AG09309 (cell line): ENCODE measurements at regions not wholly inside any gene's neighbourhood (a gene's known extent, or its start where the extent isn't known, plus 50 kb on each side); places are given as distances from the start of the nearest gene placed in this dataset.

Experiments used
- DNase-seq: peaks from one replicate; pipeline ENCODE4 v3.0.0-alpha.2; 2010; ENCODE audit warnings: low read depth
- H3K4me3 ChIP-seq: 2 replicates; pipeline ENCODE4 v1.5.1; 2011; ENCODE audit warnings: mild to moderate bottlenecking, low read depth, low read length, moderate library complexity; ENCODE audit not compliant: control insufficient read depth
- TF ChIP-seq, protein P1 (sequence below): IDR thresholded peaks from 2 replicates; pipeline ENCODE4 v1.5.1; 2011; ENCODE audit warnings: mild to moderate bottlenecking, low read depth, low read length, inconsistent platforms; ENCODE audit not compliant: insufficient read depth, control insufficient read depth; ENCODE audit errors: missing control alignments

DNA sequence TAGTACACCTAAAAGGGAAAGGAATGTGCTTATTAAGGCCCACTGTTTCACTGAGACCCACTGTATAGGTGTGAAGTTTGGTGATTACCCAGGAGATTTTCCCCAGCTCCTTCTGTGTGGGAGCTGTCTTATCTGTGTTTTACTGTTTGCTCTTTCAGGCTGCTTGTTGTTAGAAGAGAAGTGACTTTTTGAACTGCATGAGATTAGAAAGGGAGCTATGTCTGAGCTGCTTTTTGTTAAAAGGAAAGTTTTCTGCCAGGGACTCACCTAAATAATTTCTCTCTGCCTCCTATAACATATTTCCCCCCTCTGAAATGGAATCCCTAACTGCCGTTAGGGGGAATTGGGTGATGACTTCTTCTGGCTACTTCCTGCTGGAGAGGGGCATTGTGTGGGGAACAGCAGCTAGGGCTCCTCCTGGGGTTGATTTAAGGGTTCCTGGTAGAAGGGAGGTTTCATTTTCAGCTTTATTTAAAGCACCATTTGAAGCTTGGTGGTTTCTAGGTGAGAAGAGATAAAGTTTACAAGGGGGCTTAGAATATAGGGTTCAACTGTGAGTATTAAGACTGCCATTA, 77.1 kb upstream of the ATP11B start:
- no peak for DNase-seq
- TF ChIP-seq, protein P1, sequence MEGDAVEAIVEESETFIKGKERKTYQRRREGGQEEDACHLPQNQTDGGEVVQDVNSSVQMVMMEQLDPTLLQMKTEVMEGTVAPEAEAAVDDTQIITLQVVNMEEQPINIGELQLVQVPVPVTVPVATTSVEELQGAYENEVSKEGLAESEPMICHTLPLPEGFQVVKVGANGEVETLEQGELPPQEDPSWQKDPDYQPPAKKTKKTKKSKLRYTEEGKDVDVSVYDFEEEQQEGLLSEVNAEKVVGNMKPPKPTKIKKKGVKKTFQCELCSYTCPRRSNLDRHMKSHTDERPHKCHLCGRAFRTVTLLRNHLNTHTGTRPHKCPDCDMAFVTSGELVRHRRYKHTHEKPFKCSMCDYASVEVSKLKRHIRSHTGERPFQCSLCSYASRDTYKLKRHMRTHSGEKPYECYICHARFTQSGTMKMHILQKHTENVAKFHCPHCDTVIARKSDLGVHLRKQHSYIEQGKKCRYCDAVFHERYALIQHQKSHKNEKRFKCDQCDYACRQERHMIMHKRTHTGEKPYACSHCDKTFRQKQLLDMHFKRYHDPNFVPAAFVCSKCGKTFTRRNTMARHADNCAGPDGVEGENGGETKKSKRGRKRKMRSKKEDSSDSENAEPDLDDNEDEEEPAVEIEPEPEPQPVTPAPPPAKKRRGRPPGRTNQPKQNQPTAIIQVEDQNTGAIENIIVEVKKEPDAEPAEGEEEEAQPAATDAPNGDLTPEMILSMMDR: no peak
- no peak overlapping the region for H3K4me3 ChIP-seq

DNA sequence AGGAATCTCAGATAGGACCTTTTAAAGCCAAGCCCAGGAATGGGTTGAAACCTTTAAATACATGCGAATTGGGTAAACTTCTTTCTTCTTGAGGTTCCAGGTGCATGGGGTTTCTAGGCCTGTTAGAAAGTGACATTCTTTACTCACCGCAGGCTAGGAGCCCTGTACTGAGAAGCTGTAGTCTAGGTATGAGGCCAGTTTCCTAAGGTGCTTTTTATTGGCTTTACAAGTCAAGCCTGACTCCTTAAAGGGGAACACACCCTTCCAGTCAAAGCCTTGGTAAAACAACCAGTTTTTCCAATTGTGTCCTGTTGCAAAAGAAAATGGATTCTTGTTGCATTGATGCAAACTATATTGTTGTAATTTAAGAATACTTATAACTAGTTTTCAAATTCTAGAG, 76.1 kb upstream of the ATP11B start:
- no peak overlapping the region for H3K4me3 ChIP-seq
- no peak for DNase-seq
- TF ChIP-seq, protein P1: no peak

DNA sequence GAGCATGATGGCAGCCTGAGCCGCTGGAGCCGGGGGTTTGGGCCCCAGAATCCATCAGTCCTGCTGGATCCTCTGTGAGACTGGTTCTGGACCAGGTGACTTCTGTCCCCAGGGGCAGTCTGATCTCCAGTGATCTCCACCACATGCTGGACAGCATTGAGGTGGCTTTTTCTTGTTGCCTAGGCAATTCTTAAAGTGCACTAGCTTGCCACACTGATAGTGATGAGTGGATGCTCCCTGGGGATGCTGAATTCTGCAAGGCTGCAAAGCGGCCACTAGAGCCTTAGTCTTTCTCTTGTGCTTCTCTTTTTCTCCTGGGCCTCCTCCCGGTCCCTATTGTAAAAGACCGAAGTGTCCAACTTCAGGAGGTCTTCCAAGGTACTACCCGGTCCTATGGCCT, 70.4 kb upstream of the ATP11B start:
- H3K4me3 ChIP-seq: no peak overlapping the region
- no peak for DNase-seq
- TF ChIP-seq, protein P1: no peak

DNA sequence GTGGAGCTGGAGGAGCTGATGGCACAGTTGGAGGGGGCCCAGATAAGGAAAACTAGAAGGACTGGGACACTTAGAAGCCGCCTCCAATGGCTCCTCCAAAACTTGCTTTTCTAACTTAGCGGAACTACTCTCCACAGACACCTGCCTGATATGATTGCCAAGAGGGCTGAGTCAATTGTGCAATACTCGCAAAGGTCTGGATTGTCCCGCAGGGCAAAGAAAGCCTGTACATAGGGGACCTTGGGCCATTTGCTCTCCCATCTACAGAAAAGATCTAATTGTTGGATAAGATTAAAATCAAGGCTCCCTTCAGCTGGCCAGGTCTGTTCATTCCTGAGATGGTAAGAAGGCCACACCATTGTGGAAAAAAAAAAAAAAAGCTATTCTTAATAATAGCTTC, 69.7 kb upstream of the ATP11B start:
- DNase-seq: no peak
- TF ChIP-seq, protein P1: no peak
- no peak overlapping the region for H3K4me3 ChIP-seq

DNA sequence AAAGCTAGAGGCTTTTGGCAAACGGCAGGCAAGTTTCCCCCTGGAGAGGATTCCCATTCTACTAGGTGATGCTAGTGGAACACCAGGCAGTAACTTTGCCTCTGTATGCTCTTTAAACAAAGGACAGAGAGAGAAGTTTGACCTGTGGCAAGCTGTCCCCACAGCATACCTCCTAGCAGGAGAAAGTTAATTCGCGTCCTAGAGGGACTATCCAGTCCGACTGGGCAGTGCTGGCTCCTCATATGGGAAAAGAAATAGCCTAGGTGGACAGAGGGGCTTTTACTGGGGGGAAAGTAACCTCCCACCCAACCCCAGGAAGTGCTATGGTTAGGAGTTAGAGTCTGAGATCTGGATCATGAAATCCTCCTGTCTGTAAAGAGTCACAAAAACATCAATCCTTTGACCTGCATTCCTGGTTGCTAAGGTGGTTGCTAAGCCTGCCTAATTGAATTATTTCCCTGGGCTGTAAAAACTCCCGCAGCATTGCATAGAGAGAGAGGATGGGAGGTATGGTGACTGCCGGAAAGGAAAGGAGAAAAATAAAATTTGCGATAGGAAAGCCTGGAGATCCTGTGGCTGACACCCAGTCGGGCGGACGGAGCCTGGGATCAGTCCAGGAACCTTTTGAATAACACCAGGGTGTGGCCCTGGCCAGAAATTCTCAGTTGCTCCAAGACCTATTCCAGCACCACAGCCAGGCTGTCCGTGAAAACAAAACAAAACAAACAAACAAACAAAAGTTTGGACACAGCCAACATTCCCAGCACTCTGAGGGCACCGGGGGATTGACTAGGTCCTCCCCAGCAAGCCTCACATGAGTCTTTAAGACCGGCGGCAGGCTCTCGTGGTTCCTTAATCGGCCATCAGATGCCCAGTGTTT, 67.7 kb upstream of the ATP11B start:
- DNase-seq: no peak
- TF ChIP-seq, protein P1: no peak
- no peak overlapping the region; the same call in 1 of the 2 replicates for H3K4me3 ChIP-seq

DNA sequence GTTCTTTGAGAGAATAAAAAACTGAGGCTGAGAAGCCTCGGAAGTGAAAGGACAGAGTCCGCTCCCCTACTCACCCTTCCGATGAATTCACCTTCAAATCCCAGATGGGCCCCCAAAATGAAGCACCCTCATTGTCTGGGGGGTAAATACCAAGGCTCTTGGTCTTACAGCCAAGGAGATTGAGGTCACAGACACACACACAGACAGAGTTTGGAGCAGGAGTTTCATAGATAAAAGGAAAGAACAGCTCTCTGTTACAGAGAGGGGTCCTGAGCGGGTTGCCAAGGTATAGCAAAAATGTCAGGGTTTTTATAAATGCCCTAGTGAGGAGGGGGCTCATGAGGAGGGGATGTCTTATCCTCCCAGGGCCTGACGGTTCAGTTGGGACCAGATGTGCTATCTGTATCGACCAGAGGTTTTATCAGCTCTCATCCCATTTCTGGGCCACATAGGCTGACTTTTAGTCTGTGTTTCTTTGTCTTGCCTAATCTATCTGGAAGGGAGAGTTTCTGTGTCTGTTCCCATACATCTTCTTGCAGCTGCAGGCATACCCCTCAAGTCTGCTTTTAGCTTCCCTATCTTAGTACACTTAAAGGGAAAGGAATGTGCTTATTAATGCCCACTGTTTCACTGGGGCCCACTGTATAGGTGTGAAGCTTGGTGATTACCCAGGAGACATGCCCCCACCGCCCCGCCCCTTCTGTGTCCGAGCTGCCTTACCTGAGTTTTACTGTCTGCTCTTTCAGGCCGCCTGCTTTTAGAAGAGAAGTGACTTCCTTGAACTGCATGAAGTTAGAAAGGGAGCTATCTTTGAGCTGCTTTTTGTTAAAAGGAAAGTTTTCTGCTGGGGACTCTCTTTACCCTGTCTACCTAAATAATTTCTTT, 66.8 kb upstream of the ATP11B start:
- TF ChIP-seq, protein P1: no peak
- H3K4me3 ChIP-seq: no peak overlapping the region
- no peak for DNase-seq
